ENCODE measurements at regions not wholly inside any gene's neighbourhood (a gene's known extent, or its start where the extent isn't known, plus 50 kb on each side); places are given as distances from the start of the nearest gene placed in this dataset.
A peak's percentile ranks its signal among the peaks of the same experiment; 100 is the strongest.
"Not testable (repeated sequence)": the region's sequence is repeated elsewhere in the genome, so short reads cannot be mapped to it uniquely, and the experiment has no call there.

- no peak for TF ChIP-seq CTCF (conservative IDR thresholded peaks at IDR 0.05; ENCODE audit: control insufficient read depth, insufficient read depth, low read depth, low read length)
- H3K4me3 ChIP-seq (ENCODE audit: control insufficient read depth, low read depth, low read length) = no peak overlapping the region
- no peak for DNase-seq (ENCODE audit: low read depth)
Measured at GRCh38 chrX:45502396-45502795, 301.7 kb upstream of the DIPK2B start.

GRCh38 chrX:45497290-45497689 lies 296.6 kb upstream of the DIPK2B start:
- no peak for TF ChIP-seq CTCF (conservative IDR thresholded peaks at IDR 0.05; ENCODE audit: control insufficient read depth, insufficient read depth, low read depth, low read length)
- no peak overlapping the region for H3K4me3 ChIP-seq (ENCODE audit: control insufficient read depth, low read depth, low read length)
- DNase-seq (ENCODE audit: low read depth) = peak; percentile 51

GRCh38 chrX:45485719-45486118 lies 285.0 kb upstream of the DIPK2B start:
- no peak overlapping the region for H3K4me3 ChIP-seq (ENCODE audit: control insufficient read depth, low read depth, low read length)
- TF ChIP-seq CTCF (conservative IDR thresholded peaks at IDR 0.05; ENCODE audit: control insufficient read depth, insufficient read depth, low read depth, low read length) = no peak
- peak; percentile 30 for DNase-seq (ENCODE audit: low read depth)

- DNase-seq (ENCODE audit: low read depth) = peak; percentile 95
- no peak for TF ChIP-seq CTCF (conservative IDR thresholded peaks at IDR 0.05; ENCODE audit: control insufficient read depth, insufficient read depth, low read depth, low read length)
- H3K4me3 ChIP-seq (ENCODE audit: control insufficient read depth, low read depth, low read length) = no peak overlapping the region
Measured at GRCh38 chrX:45479835-45480422, 279.3 kb upstream of the DIPK2B start.

- no peak overlapping the region for H3K4me3 ChIP-seq (ENCODE audit: control insufficient read depth, low read depth, low read length)
- TF ChIP-seq CTCF (conservative IDR thresholded peaks at IDR 0.05; ENCODE audit: control insufficient read depth, insufficient read depth, low read depth, low read length) = no peak
- peak; percentile 93 for DNase-seq (ENCODE audit: low read depth)
Measured at GRCh38 chrX:45479196-45479834, 278.6 kb upstream of the DIPK2B start.

- peak; percentile 83 for DNase-seq (ENCODE audit: low read depth)
- H3K4me3 ChIP-seq (ENCODE audit: control insufficient read depth, low read depth, low read length) = no peak overlapping the region
- TF ChIP-seq CTCF (conservative IDR thresholded peaks at IDR 0.05; ENCODE audit: control insufficient read depth, insufficient read depth, low read depth, low read length) = no peak
Measured at GRCh38 chrX:45472968-45473367, 272.3 kb upstream of the DIPK2B start.

- not testable (repeated sequence) for H3K4me3 ChIP-seq (ENCODE audit: control insufficient read depth, low read depth, low read length); DNase-seq (ENCODE audit: low read depth)
Measured at GRCh38 chrX:45467537-45467936, 266.9 kb upstream of the DIPK2B start.

- not testable (repeated sequence) for H3K4me3 ChIP-seq (ENCODE audit: control insufficient read depth, low read depth, low read length); DNase-seq (ENCODE audit: low read depth)
Measured at GRCh38 chrX:45455732-45456131, 255.1 kb upstream of the DIPK2B start.
